Nephron (organoid): ENCODE measurements at regions not wholly inside any gene's neighbourhood (a gene's known extent, or its start where the extent isn't known, plus 50 kb on each side); places are given as distances from the start of the nearest gene placed in this dataset.

Experiments
- H3K27ac Mint-ChIP-seq, 3 experiments: 2 replicates each; pipeline ENCODE4 v1.8.0; 2020; ENCODE audit warnings: mixed read lengths in 3 of 3, mild to moderate bottlenecking in 2 of 3, moderate library complexity in 1 of 3
- H3K27me3 Mint-ChIP-seq: 2 replicates; pipeline ENCODE4 v1.8.0; 2021; ENCODE audit warnings: low read depth, mild to moderate bottlenecking, moderate library complexity, mixed read lengths
- H3K36me3 Mint-ChIP-seq: 2 replicates; pipeline ENCODE4 v1.8.0; 2020; ENCODE audit warnings: low read depth, mixed read lengths
- H3K4me1 Mint-ChIP-seq: 2 replicates; pipeline ENCODE4 v1.8.0; 2020; ENCODE audit warnings: mixed read lengths
- H3K4me3 Mint-ChIP-seq, 3 experiments: 2 replicates each; pipeline ENCODE4 v1.8.0; 2020; ENCODE audit warnings: mild to moderate bottlenecking in 3 of 3, mixed read lengths in 3 of 3, moderate library complexity in 2 of 3
- H3K9me3 Mint-ChIP-seq: 2 replicates; pipeline ENCODE4 v1.8.0; 2020; ENCODE audit warnings: mixed read lengths
- CTCF ChIP-seq, 3 experiments: fragments of 200-600 bp; sonication (generic); IDR thresholded peaks; one replicate each; pipeline ENCODE4 v1.5.0; 2021; ENCODE audit warnings: antibody characterized with exemption in 3 of 3; ENCODE audit not compliant: unreplicated experiment in 3 of 3

- Mint-ChIP-seq H3K4me1 (no peaks in the 10 kb centered on the region), H3K27me3 (peaks cover 9% of the 10 kb centered on the region), H3K36me3 (no peaks in the 10 kb centered on the region), H3K4me3 (no peak overlapping the region), H3K27ac (no peak overlapping the region), H3K9me3 (peaks cover 2% of the 10 kb centered on the region)
- TF ChIP-seq CTCF (IDR thresholded peaks at IDR 0.05; ENCODE audit: unreplicated experiment in 3 of 3): no peak
These were observed 238.2 kb upstream of the PROX1 start for GRCh38 chr1:213749558-213749957.

- Mint-ChIP-seq H3K9me3 (peaks cover 2% of the 10 kb centered on the region), H3K36me3 (no peaks in the 10 kb centered on the region), H3K27me3 (peaks cover 11% of the 10 kb centered on the region), H3K27ac (no peak overlapping the region), H3K4me1 (no peaks in the 10 kb centered on the region), H3K4me3 (no peak overlapping the region)
- no peak for TF ChIP-seq CTCF (IDR thresholded peaks at IDR 0.05; ENCODE audit: unreplicated experiment in 3 of 3)
These were observed 237.3 kb upstream of the PROX1 start for GRCh38 chr1:213750231-213751063.

GRCh38 chr1:213751064-213751397 lies 236.7 kb upstream of the PROX1 start:
- Mint-ChIP-seq H3K27ac (no peak overlapping the region), H3K36me3 (no peaks in the 10 kb centered on the region), H3K27me3 (peaks cover 11% of the 10 kb centered on the region), H3K9me3 (peaks cover 2% of the 10 kb centered on the region), H3K4me3 (no peak overlapping the region), H3K4me1 (no peaks in the 10 kb centered on the region)
- TF ChIP-seq CTCF (IDR thresholded peaks at IDR 0.05; ENCODE audit: unreplicated experiment in 3 of 3): no peak

GRCh38 chr1:213759359-213760181 lies 228.2 kb upstream of the PROX1 start:
- peaks cover 7% of the 10 kb centered on the region for H3K9me3 Mint-ChIP-seq
- no peaks in the 10 kb centered on the region for H3K36me3 Mint-ChIP-seq
- H3K27me3 Mint-ChIP-seq: peaks cover 13% of the 10 kb centered on the region
- no peak for TF ChIP-seq CTCF (IDR thresholded peaks at IDR 0.05; ENCODE audit: unreplicated experiment in 3 of 3)
- no peak overlapping the region for H3K4me3 Mint-ChIP-seq
- H3K27ac Mint-ChIP-seq: no peak overlapping the region
- peaks cover 10% of the 10 kb centered on the region for H3K4me1 Mint-ChIP-seq

- H3K9me3 Mint-ChIP-seq: peaks cover 5% of the 10 kb centered on the region
- H3K27me3 Mint-ChIP-seq: peaks cover 14% of the 10 kb centered on the region
- H3K27ac Mint-ChIP-seq: no peak overlapping the region
These were observed 225.8 kb upstream of the PROX1 start for GRCh38 chr1:213761845-213762407.

More at GRCh38 chr1:213761845-213762407, 225.8 kb upstream of the PROX1 start:
- Mint-ChIP-seq H3K4me3 (no peak overlapping the region), H3K4me1 (peaks cover 10% of the 10 kb centered on the region), H3K36me3 (no peaks in the 10 kb centered on the region)
- no peak for TF ChIP-seq CTCF (IDR thresholded peaks at IDR 0.05; ENCODE audit: unreplicated experiment in 3 of 3)
